ENCODE measurements at regions not wholly inside any gene's neighbourhood (a gene's known extent, or its start where the extent isn't known, plus 50 kb on each side); places are given as distances from the start of the nearest gene placed in this dataset.

DNA sequence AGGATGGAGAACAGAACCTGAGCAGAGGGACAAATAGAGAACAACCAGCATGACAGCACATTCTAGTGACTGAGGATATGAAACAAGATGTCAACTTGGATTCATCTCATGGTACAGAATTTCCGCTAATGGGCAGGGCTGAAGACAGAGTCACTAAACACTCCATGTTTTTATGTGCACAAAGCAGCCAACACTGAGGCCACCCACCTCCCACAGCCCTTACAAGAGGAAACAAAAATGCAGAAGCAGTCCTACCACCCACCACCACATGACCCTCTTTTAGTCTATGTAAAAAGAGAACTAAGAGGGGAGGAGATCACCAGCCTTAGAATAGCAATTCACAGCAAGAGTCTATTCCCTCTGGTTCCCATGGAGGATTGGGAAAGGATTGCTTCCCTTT is 131.4 kb upstream of the UBE2E2 start:
- no peaks in the 10 kb centered on the region for H3K9me3 ChIP-seq

DNA sequence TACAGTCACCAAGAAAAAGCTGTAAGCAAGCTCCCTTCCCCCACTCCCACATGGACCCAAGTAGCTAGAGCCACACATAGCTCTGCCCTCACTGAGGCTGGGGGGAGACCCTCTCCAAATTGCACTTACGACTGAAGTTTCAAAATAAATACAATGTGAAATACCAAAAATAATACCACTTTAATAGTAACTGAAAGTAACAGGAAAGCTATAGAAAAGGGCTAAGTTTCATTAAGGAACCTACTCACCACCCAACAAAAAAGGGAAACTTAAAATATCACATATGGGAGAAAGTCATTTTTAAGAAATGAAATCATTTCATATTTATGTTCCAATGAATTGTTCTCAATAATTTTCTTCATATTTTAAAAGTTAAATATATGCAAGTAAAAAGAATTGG is 130.4 kb upstream of the UBE2E2 start:
- Histone ChIP-seq H3K4me3 (no peak overlapping the region), H3K9me3 (no peaks in the 10 kb centered on the region), H3K27me3 (no peaks in the 10 kb centered on the region), H3K36me3 (no peaks in the 10 kb centered on the region), H3K4me1 (no peaks in the 10 kb centered on the region), H3K27ac (no peak overlapping the region)
- TF ChIP-seq POLR2AphosphoS5 (IDR thresholded peaks at IDR 0.05), result no peak
- TF ChIP-seq POLR2A (IDR thresholded peaks at IDR 0.05), result no peak
- TF ChIP-seq, protein P1, sequence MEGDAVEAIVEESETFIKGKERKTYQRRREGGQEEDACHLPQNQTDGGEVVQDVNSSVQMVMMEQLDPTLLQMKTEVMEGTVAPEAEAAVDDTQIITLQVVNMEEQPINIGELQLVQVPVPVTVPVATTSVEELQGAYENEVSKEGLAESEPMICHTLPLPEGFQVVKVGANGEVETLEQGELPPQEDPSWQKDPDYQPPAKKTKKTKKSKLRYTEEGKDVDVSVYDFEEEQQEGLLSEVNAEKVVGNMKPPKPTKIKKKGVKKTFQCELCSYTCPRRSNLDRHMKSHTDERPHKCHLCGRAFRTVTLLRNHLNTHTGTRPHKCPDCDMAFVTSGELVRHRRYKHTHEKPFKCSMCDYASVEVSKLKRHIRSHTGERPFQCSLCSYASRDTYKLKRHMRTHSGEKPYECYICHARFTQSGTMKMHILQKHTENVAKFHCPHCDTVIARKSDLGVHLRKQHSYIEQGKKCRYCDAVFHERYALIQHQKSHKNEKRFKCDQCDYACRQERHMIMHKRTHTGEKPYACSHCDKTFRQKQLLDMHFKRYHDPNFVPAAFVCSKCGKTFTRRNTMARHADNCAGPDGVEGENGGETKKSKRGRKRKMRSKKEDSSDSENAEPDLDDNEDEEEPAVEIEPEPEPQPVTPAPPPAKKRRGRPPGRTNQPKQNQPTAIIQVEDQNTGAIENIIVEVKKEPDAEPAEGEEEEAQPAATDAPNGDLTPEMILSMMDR (IDR thresholded peaks at IDR 0.05), result no peak
- DNase-seq (ENCODE audit: low spot score in 2 of 2), result no peak
- intact Hi-C loops (cut with DNase I; ENCODE audit: low total_unique reads), result no loop called here

More for the DNA sequence above, 131.4 kb upstream of the UBE2E2 start:
- H3K36me3 ChIP-seq, result no peaks in the 10 kb centered on the region
- DNase-seq (ENCODE audit: low spot score in 2 of 2), result no peak
- TF ChIP-seq, protein P1 (IDR thresholded peaks at IDR 0.05), result no peak
- TF ChIP-seq POLR2A (IDR thresholded peaks at IDR 0.05) (no peak), POLR2AphosphoS5 (IDR thresholded peaks at IDR 0.05) (no peak)
- no peaks in the 10 kb centered on the region for H3K27me3 ChIP-seq
- H3K4me1 ChIP-seq, result no peaks in the 10 kb centered on the region
- H3K27ac ChIP-seq, result no peak overlapping the region
- H3K4me3 ChIP-seq, result no peak overlapping the region
- intact Hi-C loops (cut with DNase I; ENCODE audit: low total_unique reads), result no loop called here

DNA sequence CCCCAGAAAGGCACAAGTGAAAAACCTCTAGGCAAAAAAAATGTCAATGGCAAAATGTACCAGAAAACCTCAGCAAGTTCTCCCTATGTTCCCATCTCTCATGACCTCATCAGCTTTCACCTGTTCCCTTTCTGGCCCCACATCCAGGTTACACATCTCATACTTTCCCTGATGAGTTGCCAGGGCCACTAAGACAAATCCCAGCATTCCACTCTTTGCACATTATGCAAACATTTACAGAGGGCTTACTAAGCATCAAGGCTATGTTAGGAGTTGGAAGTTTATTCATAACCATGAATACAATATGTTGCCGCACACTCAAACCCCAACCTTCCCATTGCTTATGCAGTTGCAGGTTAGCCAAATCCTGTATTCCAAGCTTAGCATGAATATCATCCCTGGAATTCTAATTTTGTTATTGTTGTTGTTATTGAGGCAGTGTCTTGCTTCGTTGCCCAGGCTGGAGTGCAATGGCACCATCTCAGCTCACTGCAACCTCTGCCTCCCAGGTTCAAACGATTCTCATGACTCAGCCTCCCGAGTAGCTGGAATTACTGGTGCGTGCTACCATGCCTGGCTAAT is 129.3 kb upstream of the UBE2E2 start:
- Histone ChIP-seq H3K9me3 (no peaks in the 10 kb centered on the region), H3K4me1 (no peaks in the 10 kb centered on the region), H3K36me3 (no peaks in the 10 kb centered on the region), H3K4me3 (no peak overlapping the region), H3K27me3 (no peaks in the 10 kb centered on the region), H3K27ac (no peak overlapping the region)
- no peak for DNase-seq (ENCODE audit: low spot score in 2 of 2)
- intact Hi-C loops (cut with DNase I; ENCODE audit: low total_unique reads), result no loop called here
- TF ChIP-seq, protein P1 (IDR thresholded peaks at IDR 0.05), result no peak
- no peak for TF ChIP-seq POLR2AphosphoS5 (IDR thresholded peaks at IDR 0.05)
- no peak for TF ChIP-seq POLR2A (IDR thresholded peaks at IDR 0.05)

GRCh38 chr3:23075496-23075895 is 127.6 kb upstream of the UBE2E2 start:
- no peaks in the 10 kb centered on the region for H3K9me3 ChIP-seq
- no peaks in the 10 kb centered on the region for H3K36me3 ChIP-seq
- no peaks in the 10 kb centered on the region for H3K27me3 ChIP-seq
- no peaks in the 10 kb centered on the region for H3K4me1 ChIP-seq
- intact Hi-C loops (cut with DNase I; ENCODE audit: low total_unique reads), result no loop called here
- H3K4me3 ChIP-seq, result no peak overlapping the region
- no peak overlapping the region for H3K27ac ChIP-seq
- TF ChIP-seq POLR2AphosphoS5 (IDR thresholded peaks at IDR 0.05) (no peak), POLR2A (IDR thresholded peaks at IDR 0.05) (no peak)
- TF ChIP-seq, protein P1 (IDR thresholded peaks at IDR 0.05), result no peak
- DNase-seq (ENCODE audit: low spot score in 2 of 2), result no peak

DNA sequence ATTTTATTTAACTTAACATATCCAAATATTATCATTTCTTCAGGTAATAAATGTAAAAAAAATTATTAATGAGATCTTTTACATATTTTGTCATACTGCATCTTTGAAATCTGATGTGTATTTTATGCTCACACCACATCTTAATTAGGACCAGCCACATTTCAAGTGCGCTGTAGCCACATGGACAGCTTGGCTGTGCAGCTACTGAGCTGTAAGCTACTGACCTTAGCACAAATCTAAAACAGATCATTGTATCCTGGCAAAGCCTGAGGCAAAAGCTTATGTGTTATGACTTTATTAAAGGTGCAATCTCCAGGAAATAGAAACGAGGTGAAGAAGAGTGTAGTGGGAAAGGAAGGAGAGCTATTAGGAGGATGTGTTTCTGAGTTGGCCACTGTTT is 126.7 kb upstream of the UBE2E2 start:
- Histone ChIP-seq H3K4me3 (no peak overlapping the region), H3K4me1 (no peaks in the 10 kb centered on the region), H3K36me3 (no peaks in the 10 kb centered on the region), H3K9me3 (no peaks in the 10 kb centered on the region), H3K27me3 (no peaks in the 10 kb centered on the region), H3K27ac (no peak overlapping the region)
- no peak for DNase-seq (ENCODE audit: low spot score in 2 of 2)
- TF ChIP-seq POLR2A (IDR thresholded peaks at IDR 0.05) (no peak), POLR2AphosphoS5 (IDR thresholded peaks at IDR 0.05) (no peak)
- TF ChIP-seq, protein P1 (IDR thresholded peaks at IDR 0.05), result no peak
- intact Hi-C loops (cut with DNase I; ENCODE audit: low total_unique reads), result no loop called here
